GM12878 (cell line): ENCODE measurements at regions not wholly inside any gene's neighbourhood (a gene's known extent, or its start where the extent isn't known, plus 50 kb on each side); places are given as distances from the start of the nearest gene placed in this dataset.

Experiments used
- ATAC-seq: fragments of 200-7000 bp; cut with Tn5 transposase; 3 replicates; pipeline ENCODE4 v1.9.1; 2020; ENCODE audit warnings: mild to moderate bottlenecking, moderate library complexity
- BruUV-seq: library from RNA; stranded (reverse); fragments of 400-500 nt; replicated peaks from 2 replicates; lab custom pipeline; 2021; lab: Mats Ljungman, UMichigan
- CTCF ChIA-PET: fragments of 300-600 bp; sonication (Branson Sonifier 250); formaldehyde crosslinking; extraction: SDS; loops from one replicate; lab custom pipeline; 2021; ENCODE audit warnings: inconsistent platforms; lab: Yijun Ruan, JAX
- POLR2A ChIA-PET: fragments of 350-600 bp; formaldehyde crosslinking; extraction: SDS; loops from one replicate; lab custom pipeline; 2021; ENCODE audit warnings: inconsistent platforms; lab: Charles Lee
- RAD21 ChIA-PET: fragments of 300-600 bp; sonication (Branson Sonifier 250); formaldehyde crosslinking; loops from one replicate; lab custom pipeline; 2023; ENCODE audit warnings: antibody characterized with exemption; ENCODE audit not compliant: unreplicated experiment; lab: Charles Lee
- SMC1A ChIA-PET: fragments of 300-600 bp; sonication (Branson Sonifier 250); formaldehyde crosslinking; loops from one replicate; lab custom pipeline; 2023; ENCODE audit not compliant: unreplicated experiment, uncharacterized antibody; lab: Charles Lee
- DNase-seq: peaks from one replicate; pipeline ENCODE4 v3.0.0-alpha.2; 2011; ENCODE audit warnings: low read depth, low spot score
- FAIRE-seq: peaks from 3 replicates; lab custom pipeline; 2011; peaks lifted over from hg19 to GRCh38; lab: Jason Lieb, UNC
- H2AFZ ChIP-seq: 2 replicates; pipeline ENCODE4 v1.6.0; 2011; ENCODE audit warnings: low read depth, low read length, control low read depth; ENCODE audit not compliant: control insufficient read depth
- H3K27ac ChIP-seq: 2 replicates; pipeline ENCODE4 v1.5.1; 2011; ENCODE audit warnings: control low read depth; ENCODE audit not compliant: control insufficient read depth, insufficient read depth
- H3K27me3 ChIP-seq, 2 experiments: replicated peaks in 1 of 2; 2 replicates each; pipeline versions ENCODE4 v1.6.0 to v1.6.1; 2011; ENCODE audit warnings: low read length in 1 of 2; ENCODE audit not compliant: control insufficient read depth in 2 of 2, insufficient read depth in 2 of 2
- H3K36me3 ChIP-seq, 2 experiments: 2 replicates each; pipeline ENCODE4 v1.5.1; 2011; ENCODE audit warnings: low read length in 1 of 2; ENCODE audit not compliant: control insufficient read depth in 2 of 2, insufficient read depth in 2 of 2
- H3K4me1 ChIP-seq: 2 replicates; pipeline ENCODE4 v1.6.1; 2011; ENCODE audit warnings: mild to moderate bottlenecking, low read length, moderate library complexity, mixed read lengths; ENCODE audit not compliant: control insufficient read depth, insufficient read depth
- H3K4me2 ChIP-seq: 2 replicates; pipeline ENCODE4 v1.6.0; 2011; ENCODE audit warnings: control low read depth; ENCODE audit not compliant: control insufficient read depth, insufficient read depth
- H3K4me3 ChIP-seq: fragments of 200-600 bp; sonication (generic); 2 replicates; pipeline ENCODE4 v1.5.1; 2016
- H3K79me2 ChIP-seq: 2 replicates; pipeline ENCODE4 v1.6.0; 2011; ENCODE audit warnings: low read length; ENCODE audit not compliant: control insufficient read depth, insufficient read depth
- H3K9ac ChIP-seq: 2 replicates; pipeline ENCODE4 v1.8.0; 2011; ENCODE audit warnings: low read length, control low read depth, mixed read lengths; ENCODE audit not compliant: control insufficient read depth, insufficient read depth
- H3K9me3 ChIP-seq: replicated peaks from 3 replicates; pipeline ENCODE4 v1.5.1; 2011; ENCODE audit warnings: mild to moderate bottlenecking, low read length; ENCODE audit not compliant: control insufficient read depth, insufficient read depth
- H4K20me1 ChIP-seq: 2 replicates; pipeline ENCODE4 v1.6.0; 2011; ENCODE audit not compliant: control insufficient read depth, insufficient read depth
- BHLHE40 ChIP-seq, 2 experiments: fragments of 450-650 bp in 1 of 2; IDR thresholded peaks; 2 replicates each; pipeline ENCODE4 v1.6.1; 2011 to 2017; ENCODE audit warnings: low read depth in 2 of 2, borderline replicate concordance in 1 of 2, improper control_type of control experiment in 1 of 2, low read length in 1 of 2, mild to moderate bottlenecking in 1 of 2
- FOXK2 ChIP-seq: fragments of 450-650 bp; IDR thresholded peaks from 2 replicates; pipeline ENCODE4 v1.6.1; 2017; ENCODE audit warnings: mild to moderate bottlenecking, moderate library complexity
- SIN3A ChIP-seq: IDR thresholded peaks from 2 replicates; pipeline ENCODE4 v1.6.1; 2012; ENCODE audit warnings: low read depth, low read length, improper control_type of control experiment
- WGBS: methylation state at CpG from one replicate; pipeline ENCODE4 v1.1.6; 2016; ENCODE audit warnings: low lambda C conversion rate; ENCODE audit not compliant: insufficient replicate concordance, insufficient coverage; ENCODE audit errors: missing lambda C conversion rate; 5-methylcytosine and 5-hydroxymethylcytosine counted together
- in situ Hi-C: fragments of 300-500 bp; cut with MboI; formaldehyde crosslinking; loops from 9 replicates; pipeline ENCODE4 v1.14.3; 2018; ENCODE audit warnings: mixed read lengths
- intact Hi-C: fragments of 100-400 bp; cut with micrococcal nuclease; formaldehyde crosslinking; loops from one replicate; pipeline ENCODE4 v1.14.2; 2022; ENCODE audit not compliant: unreplicated experiment
- TF ChIP-seq, protein P1 (sequence below): fragments of 450-650 bp; formaldehyde crosslinking; IDR thresholded peaks from 2 replicates; pipeline ENCODE4 v1.4.0; 2022; ENCODE audit warnings: mild to moderate bottlenecking, moderate library complexity
- TF ChIP-seq, protein P2 (sequence below): IDR thresholded peaks from 2 replicates; pipeline ENCODE4 v1.6.1; 2012; ENCODE audit warnings: improper control_type of control experiment, low read depth, low read length; ENCODE audit not compliant: insufficient replicate concordance

DNA sequence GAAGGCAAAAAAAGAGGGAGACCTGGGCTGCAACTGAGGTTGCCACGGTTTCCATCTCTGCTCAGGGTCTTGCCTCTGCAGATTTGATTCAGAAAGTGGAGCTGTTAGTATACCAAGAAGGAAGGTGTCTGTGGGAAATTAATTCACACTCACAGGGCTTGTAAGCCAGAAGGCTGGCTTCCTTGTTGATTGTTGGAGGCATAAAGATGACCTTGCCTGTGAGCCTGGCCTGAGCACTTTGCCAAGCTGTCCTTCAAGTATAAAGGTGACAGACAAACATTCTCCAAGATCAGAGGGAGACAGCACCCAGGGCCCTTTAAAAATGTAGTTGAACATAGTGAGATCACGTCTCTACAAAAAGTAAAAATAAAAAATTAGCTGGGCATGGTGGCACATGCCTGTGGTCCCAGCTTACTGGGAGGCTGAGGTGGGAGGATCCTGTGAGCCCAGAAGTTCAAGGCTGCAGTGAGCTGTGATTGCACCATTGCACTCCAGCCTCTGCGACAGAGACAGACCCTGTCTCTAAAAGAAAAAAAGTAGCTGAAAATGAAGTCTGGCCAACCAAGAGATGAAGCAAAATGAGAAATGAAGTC, 91.2 kb upstream of the UXS1 start:
- DNase-seq, result no peak
- Histone ChIP-seq H4K20me1 (no peaks in the 10 kb centered on the region), H3K4me3 (no peak overlapping the region), H3K9me3 (no peaks in the 10 kb centered on the region), H3K4me1 (no peaks in the 10 kb centered on the region), H2AFZ (no peak overlapping the region), H3K79me2 (no peaks in the 10 kb centered on the region), H3K27ac (no peak overlapping the region), H3K9ac (no peak overlapping the region), H3K4me2 (no peak overlapping the region), H3K27me3 (no peaks in the 10 kb centered on the region; a peak in 1 of 4 replicates), H3K36me3 (no peaks in the 10 kb centered on the region)
- WGBS, result 0% methylated on average over 3 of the region's 3 CpGs
- in situ Hi-C loops (no loop called here), intact Hi-C loops (no loop called here)
- FAIRE-seq, result no peak
- CTCF ChIA-PET, result interaction anchor here (0.7 kb wide), 1 partner anchor 663 kb away, joined by 3 read pairs; no protein-coding TSS in a partner anchor
- TF ChIP-seq SIN3A (no peak), FOXK2 (no peak), BHLHE40 (IDR thresholded peaks at IDR 0.05; ENCODE audit: borderline replicate concordance in 1 of 2, low read depth in 2 of 2, low read length in 1 of 2) (no peak)
- TF ChIP-seq, protein P1, sequence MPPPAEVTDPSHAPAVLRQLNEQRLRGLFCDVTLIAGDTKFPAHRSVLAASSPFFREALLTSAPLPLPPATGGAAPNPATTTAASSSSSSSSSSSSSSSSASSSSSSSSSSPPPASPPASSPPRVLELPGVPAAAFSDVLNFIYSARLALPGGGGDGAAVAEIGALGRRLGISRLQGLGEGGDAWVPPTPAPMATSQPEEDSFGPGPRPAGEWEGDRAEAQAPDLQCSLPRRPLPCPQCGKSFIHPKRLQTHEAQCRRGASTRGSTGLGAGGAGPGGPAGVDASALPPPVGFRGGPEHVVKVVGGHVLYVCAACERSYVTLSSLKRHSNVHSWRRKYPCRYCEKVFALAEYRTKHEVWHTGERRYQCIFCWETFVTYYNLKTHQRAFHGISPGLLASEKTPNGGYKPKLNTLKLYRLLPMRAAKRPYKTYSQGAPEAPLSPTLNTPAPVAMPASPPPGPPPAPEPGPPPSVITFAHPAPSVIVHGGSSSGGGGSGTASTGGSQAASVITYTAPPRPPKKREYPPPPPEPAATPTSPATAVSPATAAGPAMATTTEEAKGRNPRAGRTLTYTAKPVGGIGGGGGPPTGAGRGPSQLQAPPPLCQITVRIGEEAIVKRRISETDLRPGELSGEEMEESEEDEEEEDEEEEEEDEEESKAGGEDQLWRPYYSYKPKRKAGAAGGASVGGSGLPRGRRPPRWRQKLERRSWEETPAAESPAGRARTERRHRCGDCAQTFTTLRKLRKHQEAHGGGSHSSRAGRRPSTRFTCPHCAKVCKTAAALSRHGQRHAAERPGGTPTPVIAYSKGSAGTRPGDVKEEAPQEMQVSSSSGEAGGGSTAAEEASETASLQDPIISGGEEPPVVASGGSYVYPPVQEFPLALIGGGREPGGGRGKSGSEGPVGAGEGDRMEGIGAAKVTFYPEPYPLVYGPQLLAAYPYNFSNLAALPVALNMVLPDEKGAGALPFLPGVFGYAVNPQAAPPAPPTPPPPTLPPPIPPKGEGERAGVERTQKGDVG (CRISPR knock-in tag), result no peak
- TF ChIP-seq, protein P2, sequence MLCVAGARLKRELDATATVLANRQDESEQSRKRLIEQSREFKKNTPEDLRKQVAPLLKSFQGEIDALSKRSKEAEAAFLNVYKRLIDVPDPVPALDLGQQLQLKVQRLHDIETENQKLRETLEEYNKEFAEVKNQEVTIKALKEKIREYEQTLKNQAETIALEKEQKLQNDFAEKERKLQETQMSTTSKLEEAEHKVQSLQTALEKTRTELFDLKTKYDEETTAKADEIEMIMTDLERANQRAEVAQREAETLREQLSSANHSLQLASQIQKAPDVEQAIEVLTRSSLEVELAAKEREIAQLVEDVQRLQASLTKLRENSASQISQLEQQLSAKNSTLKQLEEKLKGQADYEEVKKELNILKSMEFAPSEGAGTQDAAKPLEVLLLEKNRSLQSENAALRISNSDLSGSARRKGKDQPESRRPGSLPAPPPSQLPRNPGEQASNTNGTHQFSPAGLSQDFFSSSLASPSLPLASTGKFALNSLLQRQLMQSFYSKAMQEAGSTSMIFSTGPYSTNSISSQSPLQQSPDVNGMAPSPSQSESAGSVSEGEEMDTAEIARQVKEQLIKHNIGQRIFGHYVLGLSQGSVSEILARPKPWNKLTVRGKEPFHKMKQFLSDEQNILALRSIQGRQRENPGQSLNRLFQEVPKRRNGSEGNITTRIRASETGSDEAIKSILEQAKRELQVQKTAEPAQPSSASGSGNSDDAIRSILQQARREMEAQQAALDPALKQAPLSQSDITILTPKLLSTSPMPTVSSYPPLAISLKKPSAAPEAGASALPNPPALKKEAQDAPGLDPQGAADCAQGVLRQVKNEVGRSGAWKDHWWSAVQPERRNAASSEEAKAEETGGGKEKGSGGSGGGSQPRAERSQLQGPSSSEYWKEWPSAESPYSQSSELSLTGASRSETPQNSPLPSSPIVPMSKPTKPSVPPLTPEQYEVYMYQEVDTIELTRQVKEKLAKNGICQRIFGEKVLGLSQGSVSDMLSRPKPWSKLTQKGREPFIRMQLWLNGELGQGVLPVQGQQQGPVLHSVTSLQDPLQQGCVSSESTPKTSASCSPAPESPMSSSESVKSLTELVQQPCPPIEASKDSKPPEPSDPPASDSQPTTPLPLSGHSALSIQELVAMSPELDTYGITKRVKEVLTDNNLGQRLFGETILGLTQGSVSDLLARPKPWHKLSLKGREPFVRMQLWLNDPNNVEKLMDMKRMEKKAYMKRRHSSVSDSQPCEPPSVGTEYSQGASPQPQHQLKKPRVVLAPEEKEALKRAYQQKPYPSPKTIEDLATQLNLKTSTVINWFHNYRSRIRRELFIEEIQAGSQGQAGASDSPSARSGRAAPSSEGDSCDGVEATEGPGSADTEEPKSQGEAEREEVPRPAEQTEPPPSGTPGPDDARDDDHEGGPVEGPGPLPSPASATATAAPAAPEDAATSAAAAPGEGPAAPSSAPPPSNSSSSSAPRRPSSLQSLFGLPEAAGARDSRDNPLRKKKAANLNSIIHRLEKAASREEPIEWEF, result no peak
- POLR2A ChIA-PET, result no interaction called here
- RAD21 ChIA-PET, result no interaction called here
- no peak for ATAC-seq
- BruUV-seq, result no TSS peak
- SMC1A ChIA-PET, result no interaction called here
